DOHH2 (cell line): ENCODE measurements at regions not wholly inside any gene's neighbourhood (a gene's known extent, or its start where the extent isn't known, plus 50 kb on each side); places are given as distances from the start of the nearest gene placed in this dataset.

Source experiments
- H3F3A ChIP-seq: fragments of 200-600 bp; sonication (generic), shearing (Covaris generic); 2 replicates; pipeline ENCODE4 v1.6.0; 2016; ENCODE audit warnings: antibody characterized with exemption, mild to moderate bottlenecking; ENCODE audit not compliant: control insufficient read depth, insufficient read depth
- H3K27ac ChIP-seq: fragments of 200-600 bp; sonication (generic); 2 replicates; pipeline ENCODE4 v1.5.1; 2014; ENCODE audit warnings: low read depth, mild to moderate bottlenecking, low read length, moderate library complexity
- H3K27me3 ChIP-seq: fragments of 200-600 bp; sonication (generic); 2 replicates; pipeline ENCODE4 v1.6.1; 2014; ENCODE audit warnings: mild to moderate bottlenecking, low read length, mixed read lengths; ENCODE audit not compliant: control insufficient read depth
- H3K36me3 ChIP-seq: fragments of 200-600 bp; sonication (generic); 2 replicates; pipeline ENCODE4 v1.6.1; 2014; ENCODE audit warnings: mild to moderate bottlenecking, low read length, moderate library complexity, mixed read lengths; ENCODE audit not compliant: control insufficient read depth
- H3K4me1 ChIP-seq: fragments of 200-600 bp; sonication (generic); 2 replicates; pipeline ENCODE4 v1.6.1; 2014; ENCODE audit warnings: mild to moderate bottlenecking, low read length, mixed read lengths; ENCODE audit not compliant: control insufficient read depth
- H3K4me2 ChIP-seq: fragments of 200-600 bp; sonication (generic); 2 replicates; pipeline ENCODE4 v1.6.0; 2014; ENCODE audit warnings: mild to moderate bottlenecking, low read length, moderate library complexity
- H3K4me3 ChIP-seq: fragments of 200-600 bp; sonication (generic); 2 replicates; pipeline ENCODE4 v1.5.1; 2014; ENCODE audit warnings: mild to moderate bottlenecking, low read length, mixed read lengths
- H3K79me2 ChIP-seq: fragments of 200-600 bp; sonication (generic); 2 replicates; pipeline ENCODE4 v1.6.1; 2014; ENCODE audit warnings: mild to moderate bottlenecking, low read length, mixed read lengths; ENCODE audit not compliant: control insufficient read depth
- H3K9me2 ChIP-seq: fragments of 200-600 bp; sonication (generic); replicated peaks from 2 replicates; pipeline ENCODE4 v1.6.1; 2014; ENCODE audit warnings: mild to moderate bottlenecking, low read length, mixed read lengths; ENCODE audit not compliant: control insufficient read depth
- H3K9me3 ChIP-seq: fragments of 200-600 bp; sonication (generic); 2 replicates; pipeline ENCODE4 v1.6.1; 2014; ENCODE audit warnings: antibody characterized with exemption, low read length, mixed read lengths; ENCODE audit not compliant: control insufficient read depth, insufficient read depth
- H4K20me1 ChIP-seq: fragments of 200-600 bp; sonication (generic); 2 replicates; pipeline ENCODE4 v1.6.0; 2014; ENCODE audit warnings: low read depth, mild to moderate bottlenecking, antibody characterized with exemption, low read length, moderate library complexity; ENCODE audit not compliant: control insufficient read depth, insufficient read depth
- CTCF ChIP-seq: fragments of 200-600 bp; sonication (generic); IDR thresholded peaks from one replicate; pipeline ENCODE4 v1.5.1; 2014; ENCODE audit warnings: antibody characterized with exemption, mild to moderate bottlenecking, low read depth, low read length; ENCODE audit not compliant: poor library complexity, severe bottlenecking
- EZH2phosphoT487 ChIP-seq: fragments of 200-600 bp; sonication (generic); IDR thresholded peaks from 2 replicates; pipeline ENCODE4 v1.6.1; 2017; ENCODE audit warnings: borderline replicate concordance, mild to moderate bottlenecking, antibody characterized with exemption, low read length, moderate library complexity, mixed read lengths

- no peaks in the 10 kb centered on the region for H3K27me3 ChIP-seq
- no peaks in the 10 kb centered on the region for H3K9me2 ChIP-seq
- TF ChIP-seq CTCF (no peak), EZH2phosphoT487 (no peak)
- no peaks in the 10 kb centered on the region for H3K79me2 ChIP-seq
- no peaks in the 10 kb centered on the region for H3F3A ChIP-seq
- no peaks in the 10 kb centered on the region for H3K4me1 ChIP-seq
- H3K9me3 ChIP-seq, result no peaks in the 10 kb centered on the region
- no peak overlapping the region for H3K27ac ChIP-seq
- H4K20me1 ChIP-seq, result no peaks in the 10 kb centered on the region
- H3K4me2 ChIP-seq, result no peak overlapping the region
- H3K36me3 ChIP-seq, result no peaks in the 10 kb centered on the region
- no peak overlapping the region for H3K4me3 ChIP-seq
Observed at GRCh38 chr2:188068093-188068492, 223.6 kb upstream of the GULP1 start.

GRCh38 chr2:188076149-188077056, 215.3 kb upstream of the GULP1 start:
- no peak overlapping the region for H3K27ac ChIP-seq
- TF ChIP-seq CTCF (no peak), EZH2phosphoT487 (no peak)
- no peaks in the 10 kb centered on the region for H3K9me3 ChIP-seq
- H3K4me3 ChIP-seq, result no peak overlapping the region
- H3K27me3 ChIP-seq, result no peaks in the 10 kb centered on the region
- H4K20me1 ChIP-seq, result no peaks in the 10 kb centered on the region
- no peaks in the 10 kb centered on the region for H3K79me2 ChIP-seq
- H3K36me3 ChIP-seq, result no peaks in the 10 kb centered on the region
- no peaks in the 10 kb centered on the region for H3K4me1 ChIP-seq
- H3K9me2 ChIP-seq, result no peaks in the 10 kb centered on the region
- H3K4me2 ChIP-seq, result no peak overlapping the region
- no peaks in the 10 kb centered on the region for H3F3A ChIP-seq

GRCh38 chr2:188077757-188078156, 213.9 kb upstream of the GULP1 start:
- Histone ChIP-seq H4K20me1 (no peaks in the 10 kb centered on the region), H3K9me2 (no peaks in the 10 kb centered on the region), H3K9me3 (no peaks in the 10 kb centered on the region), H3K4me2 (no peak overlapping the region), H3F3A (no peaks in the 10 kb centered on the region), H3K36me3 (no peaks in the 10 kb centered on the region), H3K4me3 (no peak overlapping the region), H3K27ac (no peak overlapping the region), H3K27me3 (no peaks in the 10 kb centered on the region), H3K79me2 (no peaks in the 10 kb centered on the region), H3K4me1 (no peaks in the 10 kb centered on the region)
- TF ChIP-seq EZH2phosphoT487 (no peak), CTCF (no peak)
